ENCODE measurements at regions not wholly inside any gene's neighbourhood (a gene's known extent, or its start where the extent isn't known, plus 50 kb on each side); places are given as distances from the start of the nearest gene placed in this dataset.

- no peak for TF ChIP-seq ZNF331 (CRISPR knock-in tag; IDR thresholded peaks at IDR 0.05; ENCODE audit: low read depth)
Observed at GRCh38 chr2:184078496-184078895, 519.8 kb upstream of the ZNF804A start (continued).

- H3K4me1 ChIP-seq (ENCODE audit: insufficient read depth) = no peaks in the 10 kb centered on the region
- TF ChIP-seq ZNF114 (CRISPR knock-in tag; IDR thresholded peaks at IDR 0.05) (no peak), EZH2 (IDR thresholded peaks at IDR 0.05; ENCODE audit: low read depth, unreplicated experiment) (no peak), EZH2phosphoT487 (IDR thresholded peaks at IDR 0.05; ENCODE audit: unreplicated experiment) (no peak), JUNB (IDR thresholded peaks at IDR 0.05; ENCODE audit: unreplicated experiment) (no peak), CREB1 (CRISPR knock-in tag; IDR thresholded peaks at IDR 0.05; ENCODE audit: low read depth) (no peak), ZNF462 (CRISPR knock-in tag; IDR thresholded peaks at IDR 0.05) (no peak), ZNF331 (CRISPR knock-in tag; IDR thresholded peaks at IDR 0.05; ENCODE audit: low read depth) (no peak), CTCF (conservative IDR thresholded peaks at IDR 0.05; ENCODE audit: low read depth in 2 of 2) (no peak)
- TF ChIP-seq, protein P1, sequence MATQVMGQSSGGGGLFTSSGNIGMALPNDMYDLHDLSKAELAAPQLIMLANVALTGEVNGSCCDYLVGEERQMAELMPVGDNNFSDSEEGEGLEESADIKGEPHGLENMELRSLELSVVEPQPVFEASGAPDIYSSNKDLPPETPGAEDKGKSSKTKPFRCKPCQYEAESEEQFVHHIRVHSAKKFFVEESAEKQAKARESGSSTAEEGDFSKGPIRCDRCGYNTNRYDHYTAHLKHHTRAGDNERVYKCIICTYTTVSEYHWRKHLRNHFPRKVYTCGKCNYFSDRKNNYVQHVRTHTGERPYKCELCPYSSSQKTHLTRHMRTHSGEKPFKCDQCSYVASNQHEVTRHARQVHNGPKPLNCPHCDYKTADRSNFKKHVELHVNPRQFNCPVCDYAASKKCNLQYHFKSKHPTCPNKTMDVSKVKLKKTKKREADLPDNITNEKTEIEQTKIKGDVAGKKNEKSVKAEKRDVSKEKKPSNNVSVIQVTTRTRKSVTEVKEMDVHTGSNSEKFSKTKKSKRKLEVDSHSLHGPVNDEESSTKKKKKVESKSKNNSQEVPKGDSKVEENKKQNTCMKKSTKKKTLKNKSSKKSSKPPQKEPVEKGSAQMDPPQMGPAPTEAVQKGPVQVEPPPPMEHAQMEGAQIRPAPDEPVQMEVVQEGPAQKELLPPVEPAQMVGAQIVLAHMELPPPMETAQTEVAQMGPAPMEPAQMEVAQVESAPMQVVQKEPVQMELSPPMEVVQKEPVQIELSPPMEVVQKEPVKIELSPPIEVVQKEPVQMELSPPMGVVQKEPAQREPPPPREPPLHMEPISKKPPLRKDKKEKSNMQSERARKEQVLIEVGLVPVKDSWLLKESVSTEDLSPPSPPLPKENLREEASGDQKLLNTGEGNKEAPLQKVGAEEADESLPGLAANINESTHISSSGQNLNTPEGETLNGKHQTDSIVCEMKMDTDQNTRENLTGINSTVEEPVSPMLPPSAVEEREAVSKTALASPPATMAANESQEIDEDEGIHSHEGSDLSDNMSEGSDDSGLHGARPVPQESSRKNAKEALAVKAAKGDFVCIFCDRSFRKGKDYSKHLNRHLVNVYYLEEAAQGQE (IDR thresholded peaks at IDR 0.05; ENCODE audit: unreplicated experiment) = no peak
Observed at GRCh38 chr2:184091456-184091855, 506.9 kb upstream of the ZNF804A start.

More at GRCh38 chr2:184091456-184091855, 506.9 kb upstream of the ZNF804A start:
- Histone ChIP-seq H3K4me3 (no peak overlapping the region), H3K27me3 (ENCODE audit: insufficient read depth) (no peaks in the 10 kb centered on the region), H3K27ac (ENCODE audit: low read depth) (no peak overlapping the region), H3F3A (replicated peaks; ENCODE audit: low read depth) (no peaks in the 10 kb centered on the region), H3K36me3 (ENCODE audit: insufficient read depth) (no peaks in the 10 kb centered on the region), H4K20me1 (replicated peaks; ENCODE audit: insufficient read depth) (no peaks in the 10 kb centered on the region), H3K4me2 (no peak overlapping the region), H3K79me2 (replicated peaks; ENCODE audit: insufficient read depth) (no peaks in the 10 kb centered on the region), H3K9me2 (ENCODE audit: insufficient read depth) (no peaks in the 10 kb centered on the region), H2AFZ (no peak overlapping the region)
- Mint-ChIP-seq H3K27me3 (ENCODE audit: insufficient read depth, low read depth, poor library complexity) (peaks cover 3% of the 10 kb centered on the region), H3K36me3 (ENCODE audit: low read depth) (no peaks in the 10 kb centered on the region), H3K4me1 (0 out of 3 replicates have a peak, but pooled peaks cover 3% of the 10 kb centered on the region), H3K27ac (no peak overlapping the region), H3K9me3 (no peaks in the 10 kb centered on the region), H3K4me3 (no peak overlapping the region)
- no peak for ATAC-seq
- DNase-seq (ENCODE audit: low spot score) = no peak

Data from GM23338 (cell line).